ENCODE measurements at regions not wholly inside any gene's neighbourhood (a gene's known extent, or its start where the extent isn't known, plus 50 kb on each side); places are given as distances from the start of the nearest gene placed in this dataset.

GRCh38 chr12:20018406-20018805 is 349.9 kb upstream of the PDE3A start:
- no peak for TF ChIP-seq POLR2A (IDR thresholded peaks at IDR 0.05; ENCODE audit: low read depth, low read length)
- no peak for TF ChIP-seq PAX5 (IDR thresholded peaks at IDR 0.05; ENCODE audit: insufficient read depth, low read length, severe bottlenecking)
- TF ChIP-seq TAF1 (IDR thresholded peaks at IDR 0.05; ENCODE audit: low read depth, low read length): no peak
- no peak for TF ChIP-seq POLR2AphosphoS5 (IDR thresholded peaks at IDR 0.05; ENCODE audit: low read depth, low read length)
- no peak for TF ChIP-seq SPI1 (IDR thresholded peaks at IDR 0.05; ENCODE audit: low read depth, low read length)

All from GM12891 (cell line).